HG03432 (cell line): ENCODE measurements at regions not wholly inside any gene's neighbourhood (a gene's known extent, or its start where the extent isn't known, plus 50 kb on each side); places are given as distances from the start of the nearest gene placed in this dataset.
"Not testable (repeated sequence)": the region's sequence is repeated elsewhere in the genome, so short reads cannot be mapped to it uniquely, and the experiment has no call there.

ENCODE experiments used
- ATAC-seq: cut with Tn5 transposase; IDR thresholded peaks from one replicate; pipeline ENCODE4 v1.9.1; 2021; ENCODE audit warnings: mild to moderate bottlenecking, moderate library complexity; ENCODE audit not compliant: unreplicated experiment

DNA sequence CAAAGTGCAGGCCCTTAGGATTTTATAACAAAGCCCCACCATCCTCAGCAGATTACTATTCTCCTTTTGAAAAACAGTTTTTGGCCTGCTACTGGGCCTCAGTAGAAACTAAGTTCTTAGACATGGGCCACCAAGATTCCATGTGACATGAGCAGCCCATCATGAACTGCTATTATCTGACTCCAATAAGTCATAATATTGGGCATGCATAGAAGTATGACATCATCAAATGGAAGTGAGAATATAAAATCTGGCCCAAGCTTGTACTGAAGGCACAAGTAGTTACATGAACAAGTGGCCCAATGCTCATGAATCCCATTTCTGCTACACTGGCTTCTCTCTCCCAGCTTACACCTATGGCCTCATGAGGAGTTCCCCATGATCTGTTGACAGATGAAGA, 404.8 kb downstream of the EPHA5 start:
- ATAC-seq = no peak

DNA sequence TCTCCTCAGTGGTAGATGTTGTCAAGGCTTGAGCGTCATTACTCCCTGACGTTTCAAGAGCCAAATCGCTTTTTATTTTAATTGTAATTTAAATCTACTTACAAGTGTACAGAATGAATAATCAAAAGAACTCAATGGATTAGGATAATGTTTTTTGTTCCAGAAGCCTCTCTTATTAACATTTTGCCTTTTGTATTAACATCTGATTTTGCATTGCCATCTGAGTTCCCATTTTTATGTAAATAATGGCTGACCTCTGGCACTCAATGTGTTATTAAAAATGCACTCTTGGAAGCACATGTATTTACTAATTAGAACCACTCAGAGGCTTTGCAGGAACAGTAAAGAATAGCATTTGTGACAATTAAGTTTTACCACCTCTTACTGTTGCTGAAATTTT, 411.0 kb downstream of the EPHA5 start:
- no peak for ATAC-seq

DNA sequence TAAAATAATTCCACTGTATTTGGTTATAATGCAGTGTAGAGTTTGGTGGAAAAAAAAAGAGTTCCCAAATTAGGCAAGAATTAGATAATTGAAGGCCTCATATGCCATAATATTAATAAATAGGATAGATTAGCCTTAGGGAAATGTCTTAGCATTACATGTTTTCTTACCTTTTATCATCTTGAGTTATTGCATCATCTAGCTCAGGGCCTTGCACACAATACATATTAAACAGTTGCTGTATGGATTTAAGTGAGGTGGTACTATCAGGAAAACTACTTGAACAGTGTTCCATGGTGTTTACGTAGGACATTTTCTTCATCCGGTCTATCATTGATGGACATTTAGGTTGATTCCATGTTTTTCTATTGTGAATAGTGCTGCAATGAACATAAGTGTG, 419.4 kb downstream of the EPHA5 start:
- ATAC-seq = no peak

DNA sequence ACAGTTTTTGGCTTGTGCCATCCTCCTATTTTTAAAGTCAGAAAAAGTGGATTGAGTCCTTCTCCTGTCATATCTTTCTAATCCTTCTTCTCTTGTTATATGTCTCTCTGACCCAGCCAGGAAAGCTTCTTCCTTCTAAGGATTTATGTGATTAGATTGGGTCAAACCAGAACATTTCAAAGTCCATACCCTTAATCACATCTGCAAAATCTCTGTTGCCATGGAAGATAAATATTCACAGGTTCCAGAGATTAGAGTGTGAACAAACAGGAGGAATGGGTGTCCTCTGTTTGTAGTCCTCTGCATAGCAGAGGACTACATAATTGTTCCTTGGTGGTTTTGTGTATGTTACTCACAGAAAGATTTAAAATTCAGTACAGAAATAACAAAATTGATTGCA, 421.2 kb downstream of the EPHA5 start:
- no peak for ATAC-seq

DNA sequence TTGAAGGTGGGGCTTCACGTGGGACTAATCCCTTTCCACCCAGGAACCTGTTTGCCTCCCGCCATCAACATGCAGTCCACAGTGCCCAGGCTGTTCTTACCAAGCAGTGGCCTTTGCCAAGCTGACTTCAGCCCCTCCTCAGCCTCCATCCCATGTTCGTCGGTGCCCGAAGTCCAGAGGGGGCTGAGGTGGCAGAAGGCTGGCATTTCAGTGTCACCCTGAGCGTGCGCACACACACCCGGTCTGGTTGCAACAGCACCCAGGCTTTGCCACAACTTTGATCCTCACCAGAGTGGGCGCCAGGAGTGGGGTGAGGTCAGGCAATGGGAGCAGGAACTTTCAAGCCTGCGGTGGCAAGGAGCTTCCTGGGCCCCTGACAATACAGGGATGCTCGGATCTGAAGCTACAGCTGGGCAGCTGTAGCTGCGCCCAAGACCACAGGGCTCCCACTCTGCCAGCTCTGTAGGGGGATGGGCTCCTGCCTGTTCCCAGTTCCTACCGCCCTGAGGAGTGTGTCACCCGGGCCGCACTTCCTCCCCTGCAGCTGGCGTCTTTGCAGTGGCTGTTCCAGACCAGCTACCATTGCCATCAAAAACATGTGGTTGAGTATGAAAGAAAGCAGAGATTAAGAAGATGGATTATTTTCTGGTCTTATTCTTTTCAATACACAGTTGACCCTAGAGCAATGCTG, 428.0 kb downstream of the EPHA5 start:
- ATAC-seq = no peak

DNA sequence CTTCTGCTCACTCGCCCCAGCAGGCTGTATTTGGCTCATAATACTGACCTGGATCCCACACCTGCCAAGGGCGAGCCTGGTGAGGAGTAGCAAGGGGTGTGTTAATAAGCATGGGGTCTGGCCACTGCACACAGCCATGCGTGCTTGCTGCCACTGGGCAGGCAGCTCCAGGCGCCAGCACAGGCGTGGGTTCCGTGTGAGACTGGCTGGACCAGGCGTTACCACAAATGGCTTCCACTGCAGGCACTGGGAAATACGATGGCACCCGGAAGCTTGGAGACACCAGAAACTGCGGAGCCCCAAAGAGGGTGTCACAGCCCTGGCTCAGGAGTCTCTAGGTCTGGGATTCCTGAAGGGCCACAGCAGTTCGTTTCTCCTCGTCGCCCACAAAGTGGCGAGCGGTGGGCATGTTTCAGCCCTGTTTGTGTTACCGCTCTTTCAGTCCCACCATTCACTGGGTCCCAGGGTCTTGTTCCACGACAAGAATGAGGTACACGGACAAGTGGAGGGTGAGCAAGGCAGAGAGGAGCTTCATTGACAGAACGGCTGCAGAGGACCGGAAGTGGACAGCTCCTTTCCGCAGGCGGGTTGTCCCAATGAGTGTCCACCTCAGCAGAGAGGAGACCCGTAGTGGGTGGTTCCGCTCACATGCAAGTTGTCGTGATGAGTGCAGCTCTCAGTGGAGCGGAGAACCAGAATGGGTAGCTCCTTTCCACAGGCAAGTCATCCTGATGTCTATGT, 428.9 kb downstream of the EPHA5 start:
- no peak for ATAC-seq

DNA sequence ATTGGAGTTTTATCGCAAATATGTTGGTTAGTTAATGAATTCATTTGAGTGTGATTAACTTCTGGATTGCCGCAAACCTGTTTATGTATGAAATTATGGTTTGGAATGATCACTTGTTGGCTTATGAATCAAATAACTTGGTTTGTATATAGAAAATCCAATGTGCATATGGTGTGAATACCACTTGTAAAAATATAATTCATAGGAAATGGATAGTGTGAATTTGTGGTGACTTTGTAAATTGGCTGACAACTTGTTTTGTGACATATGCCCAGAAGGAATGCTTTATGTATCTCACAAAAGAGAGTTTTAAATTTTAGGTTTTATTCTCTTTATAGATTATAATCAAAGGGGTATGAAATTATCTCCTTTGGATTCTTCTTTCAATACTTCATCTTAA, 436.2 kb downstream of the EPHA5 start:
- ATAC-seq = no peak

DNA sequence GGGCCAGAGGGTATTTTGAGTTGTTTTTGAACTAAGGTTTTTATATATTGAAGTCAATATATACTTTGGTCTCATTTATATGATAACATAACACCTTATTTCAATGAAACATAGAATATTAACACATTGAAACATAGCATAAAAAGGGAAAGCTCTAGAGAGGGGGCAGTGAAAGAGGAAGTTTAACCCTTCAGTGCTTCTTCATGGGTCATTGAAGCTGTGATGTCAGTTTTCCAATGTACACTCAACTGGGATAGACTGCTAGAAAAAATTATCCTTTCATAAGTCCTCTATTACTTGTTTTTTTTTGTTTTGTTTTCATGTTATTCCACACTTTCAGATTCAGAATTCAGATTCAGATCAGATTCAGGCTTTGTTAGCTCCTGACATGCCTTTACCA, 442.7 kb downstream of the EPHA5 start:
- ATAC-seq = no peak

DNA sequence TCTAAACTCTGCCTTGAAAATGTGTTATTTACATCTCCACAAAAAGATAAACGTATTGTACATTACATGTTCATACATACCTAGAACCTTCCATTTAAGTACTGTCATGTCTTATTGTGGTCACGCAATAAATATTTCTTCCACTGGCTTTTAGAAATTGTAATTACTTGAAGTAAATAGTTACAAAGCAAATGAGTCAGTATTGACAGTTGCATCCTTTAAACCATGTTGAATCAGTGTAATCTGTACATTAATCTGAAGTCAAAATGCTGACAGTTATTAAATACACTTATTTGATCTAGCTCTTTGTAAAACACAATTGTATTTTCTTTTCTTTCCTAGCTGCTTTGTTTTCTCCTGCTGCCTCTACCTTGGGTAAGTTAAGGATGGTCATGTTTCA, 446.7 kb downstream of the EPHA5 start:
- no peak for ATAC-seq

DNA sequence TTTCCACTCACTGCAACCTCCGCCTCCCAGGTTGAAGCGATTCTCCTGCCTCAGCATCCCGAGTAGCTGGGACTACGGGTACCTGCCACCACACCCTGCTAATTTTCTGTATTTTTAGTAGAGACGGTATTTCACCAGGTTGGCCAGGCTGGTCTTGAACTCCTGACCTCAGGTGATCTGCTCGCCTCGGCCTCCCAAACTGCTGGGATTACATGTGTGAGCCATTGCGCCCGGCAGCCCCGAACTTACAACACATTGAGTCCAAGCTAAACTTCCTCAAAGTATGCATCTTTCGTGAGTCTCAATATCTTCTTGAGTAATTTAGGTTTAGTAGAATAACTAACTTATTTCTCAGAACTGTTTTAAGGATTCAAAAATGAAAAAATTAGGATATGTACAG, 447.2 kb downstream of the EPHA5 start:
- not testable (repeated sequence) for ATAC-seq

DNA sequence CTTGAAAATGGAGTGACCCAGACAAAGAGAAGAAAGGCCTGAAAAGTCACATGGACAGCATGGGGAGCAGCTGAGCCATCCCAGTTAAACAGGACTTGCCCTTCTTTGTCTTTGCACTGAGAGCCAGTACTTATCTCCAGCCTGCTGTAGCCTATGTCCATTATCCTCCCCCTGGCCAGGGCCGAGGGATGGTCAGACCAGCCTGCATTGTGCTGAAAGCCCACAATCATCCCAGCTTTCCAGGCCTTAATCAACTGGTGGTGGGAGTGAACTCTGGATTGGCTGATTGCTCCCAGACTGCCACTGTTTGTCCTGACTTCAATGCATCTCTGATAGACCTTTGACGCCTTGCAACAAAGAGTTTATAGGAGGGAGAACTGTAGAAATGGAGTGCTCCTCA, 453.1 kb downstream of the EPHA5 start:
- ATAC-seq = no peak

DNA sequence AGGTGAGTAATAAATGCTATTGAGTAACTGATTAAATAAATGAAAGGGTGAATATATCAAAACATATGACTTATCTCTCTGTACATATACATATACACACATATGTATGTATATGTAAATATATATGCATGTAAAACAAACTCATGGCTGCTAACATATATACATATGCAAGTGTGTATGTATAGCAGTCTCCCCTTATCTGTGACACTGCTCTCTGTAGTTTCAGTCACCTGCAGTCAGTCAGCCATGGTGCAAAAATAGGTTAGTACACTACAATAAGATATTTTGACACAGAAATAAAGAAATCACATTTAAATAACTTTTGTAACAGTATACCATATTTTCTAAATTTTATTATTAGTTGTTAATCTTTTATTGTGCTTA, 467.4 kb downstream of the EPHA5 start:
- no peak for ATAC-seq

DNA sequence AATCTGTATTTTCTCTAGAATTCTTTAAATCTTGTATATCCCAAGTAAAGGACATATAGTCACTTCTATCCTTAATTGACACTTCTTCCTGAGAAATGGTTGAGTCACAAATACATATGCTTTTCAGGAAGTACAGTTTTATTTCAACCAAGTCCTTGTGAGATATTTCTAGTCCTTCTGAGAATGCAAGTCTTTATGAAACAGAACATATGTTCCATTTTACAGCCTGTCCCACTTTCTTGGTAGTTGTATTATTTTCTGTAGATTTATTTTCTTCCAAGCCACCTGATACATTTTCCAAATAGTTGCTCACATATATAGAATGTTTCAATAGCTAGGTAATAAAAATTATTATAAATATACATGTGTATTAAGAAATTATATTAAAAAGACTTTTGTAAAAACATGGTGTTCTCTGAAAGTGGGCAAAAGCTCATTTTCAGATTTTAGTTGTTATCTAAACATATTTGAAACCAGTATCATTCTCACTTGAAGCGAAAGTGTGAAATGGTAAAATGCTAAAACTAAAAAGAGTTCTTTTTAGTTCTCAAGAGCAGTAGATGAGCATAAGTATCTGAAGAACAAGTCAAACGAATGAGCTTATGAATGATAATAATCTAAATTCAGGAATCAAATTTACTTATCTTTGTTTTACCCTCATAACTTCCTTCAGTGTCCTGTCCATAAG, 468.0 kb downstream of the EPHA5 start:
- ATAC-seq = no peak

DNA sequence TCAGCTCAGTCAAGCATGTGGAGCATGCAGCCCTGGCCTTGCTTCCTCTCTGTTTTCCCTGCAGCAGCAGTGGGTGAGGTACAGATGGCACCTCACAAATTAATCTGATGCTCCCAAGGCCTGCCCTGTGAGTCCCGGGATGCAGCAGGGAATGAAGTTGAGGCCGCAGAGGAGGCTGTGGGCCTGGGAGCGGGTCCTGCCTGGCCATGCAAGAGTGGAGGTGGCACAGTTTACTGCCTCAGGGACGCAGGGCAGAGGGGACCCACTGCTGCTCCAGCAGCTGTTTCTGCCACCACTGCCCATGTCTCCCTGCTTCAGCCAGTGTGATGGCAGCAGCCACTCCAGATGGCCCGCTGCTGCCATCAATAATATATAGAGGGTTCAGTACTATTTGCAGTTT, 474.6 kb downstream of the EPHA5 start:
- ATAC-seq = no peak

DNA sequence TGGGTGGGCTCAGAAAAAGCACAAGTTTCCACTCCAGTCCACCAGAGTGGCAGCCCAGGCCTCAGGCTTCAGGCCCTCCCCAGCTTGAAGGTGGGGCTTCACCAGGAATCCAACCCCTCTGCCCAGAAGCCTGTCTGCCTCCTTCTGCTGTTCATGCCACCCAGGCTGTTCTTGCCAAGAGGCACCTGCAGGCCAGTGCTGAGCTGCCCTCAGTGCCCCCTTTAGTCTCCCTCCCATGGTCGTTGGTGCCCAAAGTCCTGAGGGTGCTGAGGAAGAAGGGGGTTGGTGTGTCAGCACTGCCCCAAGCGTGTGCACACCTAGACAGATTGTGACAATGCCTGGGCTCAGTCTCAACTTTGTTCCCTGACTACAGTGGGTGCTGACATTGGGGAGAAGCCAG, 475.3 kb downstream of the EPHA5 start:
- ATAC-seq = no peak

DNA sequence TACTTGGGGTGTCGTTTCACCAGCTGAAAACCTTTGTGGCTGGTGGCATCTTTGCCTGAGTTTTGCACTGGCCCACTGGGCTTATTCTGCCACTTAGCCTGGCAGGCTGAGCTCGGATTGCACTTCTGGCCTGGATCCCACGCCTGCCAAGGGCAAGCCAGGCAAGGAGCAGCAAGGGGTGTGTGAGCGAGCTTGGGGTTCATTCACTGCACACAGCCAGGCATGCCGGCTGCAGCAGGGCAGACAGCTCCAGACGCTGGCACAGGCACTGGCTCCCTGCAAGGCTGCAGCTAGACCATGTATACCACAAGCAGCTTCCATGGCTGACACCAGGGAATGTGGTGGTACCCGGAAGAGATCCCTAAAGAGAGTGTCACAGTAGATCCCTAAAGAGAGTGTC, 476.3 kb downstream of the EPHA5 start:
- no peak for ATAC-seq

DNA sequence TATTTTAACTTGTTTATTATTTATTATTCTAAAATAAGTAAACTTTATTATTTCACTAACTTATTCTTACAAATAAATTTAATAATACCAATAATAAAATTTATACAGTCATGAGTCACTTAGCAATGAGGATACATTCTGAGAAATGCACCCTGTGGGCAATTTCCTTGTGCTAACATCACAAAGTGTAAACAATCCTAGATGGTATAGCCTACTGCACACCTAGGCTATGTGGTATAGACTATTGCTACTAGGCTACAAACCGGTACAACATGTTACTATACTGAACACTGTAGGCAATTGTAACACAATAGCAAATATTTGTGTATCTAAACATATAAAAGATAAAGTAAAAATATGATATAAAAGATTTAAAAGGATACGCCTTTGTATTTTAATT, 479.5 kb downstream of the EPHA5 start:
- ATAC-seq = no peak

DNA sequence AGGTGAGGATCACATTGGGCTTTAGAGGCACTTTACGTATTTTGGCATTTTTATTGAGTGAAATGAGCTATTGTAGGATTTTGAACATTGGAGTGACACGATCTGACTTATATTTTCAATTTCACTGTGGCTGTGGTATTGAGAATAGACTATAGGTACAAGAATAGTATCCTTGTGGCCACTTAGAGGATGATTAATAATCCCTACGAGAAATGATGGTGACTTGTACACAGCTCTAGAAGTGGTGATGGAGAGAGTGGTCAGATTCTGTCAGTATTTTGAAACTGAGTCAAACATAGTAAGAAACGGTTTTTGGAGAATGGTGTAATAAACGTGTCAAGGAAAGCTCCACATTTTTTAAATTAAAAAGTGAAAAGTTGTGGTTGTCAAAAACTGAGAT, 494.7 kb downstream of the EPHA5 start:
- no peak for ATAC-seq

DNA sequence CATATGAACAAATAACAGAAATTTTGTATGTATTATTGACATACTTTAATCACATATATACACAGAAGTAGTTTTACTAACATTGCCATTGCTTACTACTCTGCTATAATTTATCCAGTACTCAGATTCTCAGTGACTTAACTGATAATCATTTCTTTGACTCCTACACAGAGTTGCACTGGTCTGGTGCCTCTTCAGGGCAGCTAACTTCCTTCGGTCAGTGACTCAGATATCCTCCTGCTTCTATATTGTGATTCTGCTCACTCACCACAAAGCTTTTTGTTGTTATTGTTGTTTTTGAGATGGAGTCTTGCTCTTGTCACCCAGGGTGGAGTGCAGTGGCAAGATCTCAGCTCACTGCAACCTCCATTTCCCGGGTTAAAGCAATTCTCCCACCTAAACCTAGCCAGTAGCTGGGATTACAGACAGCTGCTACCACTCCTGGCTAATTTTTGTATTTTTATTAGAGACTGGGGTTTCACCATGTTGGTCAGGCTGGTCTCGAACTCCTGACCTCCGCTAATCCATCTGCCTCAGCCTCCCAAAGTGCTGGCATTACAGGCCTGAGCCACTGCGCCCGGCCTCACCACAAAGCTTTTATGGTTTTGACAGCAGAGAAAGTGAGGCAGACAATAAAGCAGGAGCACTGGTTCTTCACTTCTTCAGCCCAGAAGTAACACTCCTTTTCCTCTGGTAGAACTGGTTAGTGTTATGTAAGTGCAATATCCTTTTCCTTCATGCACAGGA, 499.3 kb downstream of the EPHA5 start:
- ATAC-seq = no peak

DNA sequence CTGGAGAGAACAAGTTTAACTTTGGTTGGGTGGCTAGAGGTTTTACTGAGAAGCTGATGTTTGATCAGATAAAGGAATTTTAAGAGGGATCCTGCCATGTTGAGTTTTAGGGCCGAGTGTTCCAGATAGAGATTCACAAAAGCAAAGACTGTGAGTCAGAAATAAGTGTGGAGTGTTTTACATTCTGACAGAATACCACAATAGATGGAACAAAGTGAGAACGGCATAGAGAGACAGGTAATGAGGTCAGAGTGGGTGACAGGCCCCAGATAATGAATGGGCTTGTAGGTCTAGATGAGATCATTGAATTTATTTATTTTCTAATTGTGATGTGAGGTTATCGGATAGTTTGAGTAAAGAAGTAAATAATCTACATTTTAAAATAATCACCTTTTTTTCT, 502.6 kb downstream of the EPHA5 start:
- ATAC-seq = no peak

DNA sequence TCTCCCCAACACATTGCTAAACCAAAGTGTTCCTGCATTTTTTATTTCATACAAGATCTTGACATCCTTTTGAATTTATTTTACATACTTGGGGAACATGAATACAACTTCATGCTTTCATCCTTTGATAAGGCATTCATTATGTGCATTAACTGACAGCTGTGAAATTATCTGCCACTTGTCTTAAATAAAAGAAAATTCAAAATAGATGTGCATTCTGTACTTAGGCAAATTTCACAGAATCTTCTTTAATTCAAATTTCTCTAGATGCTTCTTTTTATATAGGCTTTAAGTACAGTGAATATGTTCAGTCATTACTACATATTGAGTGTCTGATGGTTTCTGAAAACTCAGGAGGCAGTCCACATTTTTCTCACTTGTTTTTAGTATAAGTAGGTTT, 518.1 kb downstream of the EPHA5 start:
- no peak for ATAC-seq

DNA sequence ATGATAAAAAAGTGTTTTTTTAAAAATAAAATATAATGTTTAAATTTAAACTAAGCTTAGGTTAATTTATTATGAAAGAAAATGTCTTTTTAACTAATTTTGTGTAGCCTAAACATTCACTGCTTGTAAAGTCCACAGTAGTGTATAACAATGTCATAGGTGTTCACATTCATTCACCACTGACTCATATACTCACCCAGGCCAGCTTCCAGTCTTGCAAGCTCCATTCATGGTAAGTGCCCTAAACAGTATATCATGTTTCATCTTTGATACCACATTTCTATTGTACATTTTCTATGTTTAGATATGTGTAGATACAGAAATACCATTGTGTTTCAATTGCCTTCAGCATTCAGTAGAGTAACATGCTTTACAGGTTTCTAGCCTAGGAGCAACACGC, 530.3 kb downstream of the EPHA5 start:
- no peak for ATAC-seq
